B cell (primary cell): ENCODE measurements at regions not wholly inside any gene's neighbourhood (a gene's known extent, or its start where the extent isn't known, plus 50 kb on each side); places are given as distances from the start of the nearest gene placed in this dataset.

Experiments used
- ATAC-seq: fragments of 200-7000 bp; cut with Tn5 transposase; one replicate; pipeline ENCODE4 v1.10.0; 2021; ENCODE audit warnings: low read depth, mild to moderate bottlenecking, moderate number of reproducible peaks, moderate library complexity
- CTCF ChIA-PET: fragments of 350-600 bp; sonication (Branson Sonifier 250); formaldehyde crosslinking; loops from one replicate; lab custom pipeline; 2021; ENCODE audit warnings: antibody characterized with exemption, inconsistent platforms; lab: Charles Lee
- POLR2A ChIA-PET: fragments of 350-600 bp; sonication (Branson Sonifier 250); formaldehyde crosslinking; loops from one replicate; lab custom pipeline; 2021; ENCODE audit warnings: antibody characterized with exemption; lab: Charles Lee
- DNase-seq: peaks from one replicate; pipeline ENCODE4 v3.0.0; 2013
- H2AFZ ChIP-seq: 2 replicates; pipeline ENCODE4 v1.6.1; 2012; ENCODE audit warnings: mild to moderate bottlenecking, low read depth, low read length; ENCODE audit not compliant: insufficient read depth, poor library complexity, severe bottlenecking
- H3K27ac ChIP-seq, 2 donors: 1 replicate in 1 of 2; 2 replicates in 1 of 2; pipeline ENCODE4 v1.5.1; 2012 to 2013; ENCODE audit warnings: low read length in 2 of 2, mild to moderate bottlenecking in 2 of 2, moderate library complexity in 1 of 2
- H3K27me3 ChIP-seq, 4 experiments: fragments of 200-600 bp in 1 of 4; sonication (generic) in 1 of 4; replicated peaks in 1 of 4; 1 replicate in 2 of 4; 2 replicates in 2 of 4; pipeline versions ENCODE4 v1.6.1 to v1.7.0; 2013 to 2016; ENCODE audit warnings: low read length in 3 of 4, mild to moderate bottlenecking in 2 of 4, mixed read lengths in 1 of 4, moderate library complexity in 1 of 4; ENCODE audit not compliant: insufficient read depth in 4 of 4, control insufficient read depth in 3 of 4; ENCODE audit errors: control extremely low read depth in 1 of 4
- H3K36me3 ChIP-seq, 2 experiments: replicated peaks in 1 of 2; 1 replicate in 1 of 2; 2 replicates in 1 of 2; pipeline versions ENCODE4 v1.6.1 to v1.7.1; 2013; ENCODE audit warnings: low read length in 1 of 2; ENCODE audit not compliant: insufficient read depth in 2 of 2, control insufficient read depth in 1 of 2; ENCODE audit errors: control extremely low read depth in 1 of 2, extremely low read depth in 1 of 2
- H3K4me1 ChIP-seq, 2 donors: fragments of 200-600 bp in 1 of 2; sonication (generic) in 1 of 2; 1 replicate in 1 of 2; 2 replicates in 1 of 2; pipeline versions ENCODE4 v1.5.1 to v1.6.1; 2013 to 2017; ENCODE audit warnings: low read length in 2 of 2; ENCODE audit not compliant: control insufficient read depth in 2 of 2, insufficient read depth in 2 of 2
- H3K4me2 ChIP-seq: replicated peaks from 2 replicates; pipeline ENCODE3; 2012; ENCODE audit warnings: mild to moderate bottlenecking, low read depth, low read length; ENCODE audit not compliant: poor library complexity, severe bottlenecking
- H3K4me3 ChIP-seq, 5 experiments: fragments of 200-600 bp in 1 of 5; sonication (generic) in 1 of 5; 1 replicate in 3 of 5; 2 replicates in 2 of 5; pipeline versions ENCODE4 v1.5.1 to v1.7.0; 2011 to 2016; ENCODE audit warnings: low read length in 4 of 5, mild to moderate bottlenecking in 4 of 5, low read depth in 2 of 5, control low read depth in 1 of 5, moderate library complexity in 1 of 5; ENCODE audit not compliant: insufficient read depth in 1 of 5; ENCODE audit errors: control extremely low read depth in 1 of 5, extremely low read depth in 1 of 5
- H3K79me2 ChIP-seq: fragments of 200-600 bp; sonication (generic); one replicate; pipeline ENCODE4 v1.6.0; 2016; ENCODE audit warnings: low read length; ENCODE audit not compliant: control insufficient read depth, insufficient read depth
- H3K9ac ChIP-seq: fragments of 200-600 bp; sonication (generic); 2 replicates; pipeline ENCODE4 v1.6.1; 2017; ENCODE audit warnings: mild to moderate bottlenecking, low read length, moderate library complexity
- H3K9me3 ChIP-seq, 3 donors: one replicate each; pipeline versions ENCODE4 v1.6.1 to v1.7.1; 2013; ENCODE audit warnings: low read length in 2 of 3; ENCODE audit not compliant: control insufficient read depth in 2 of 3, insufficient read depth in 1 of 3; ENCODE audit errors: control extremely low read depth in 1 of 3
- H4K20me1 ChIP-seq: 2 replicates; pipeline ENCODE4 v1.6.0; 2012; ENCODE audit warnings: mild to moderate bottlenecking, low read length; ENCODE audit not compliant: insufficient read depth, control insufficient read depth, poor library complexity, severe bottlenecking
- H3K27ac Mint-ChIP-seq: one replicate; pipeline ENCODE4 v1.8.0; 2021; ENCODE audit warnings: mixed read lengths
- H3K27me3 Mint-ChIP-seq: one replicate; pipeline ENCODE4 v1.8.0; 2021; ENCODE audit warnings: mixed read lengths
- H3K4me1 Mint-ChIP-seq: one replicate; pipeline ENCODE4 v1.8.0; 2021; ENCODE audit warnings: mixed read lengths
- H3K4me3 Mint-ChIP-seq: one replicate; pipeline ENCODE4 v1.8.0; 2021; ENCODE audit warnings: mixed read lengths
- H3K9me3 Mint-ChIP-seq: one replicate; pipeline ENCODE4 v1.8.0; 2022; ENCODE audit warnings: mixed read lengths; ENCODE audit not compliant: insufficient read depth
- EZH2 ChIP-seq: IDR thresholded peaks from 2 replicates; pipeline ENCODE4 v1.6.1; 2012; ENCODE audit warnings: borderline replicate concordance, low read depth, mild to moderate bottlenecking, moderate library complexity, low read length; ENCODE audit not compliant: insufficient read depth, poor library complexity, severe bottlenecking
- WGBS: methylation state at CpG from one replicate; pipeline ENCODE4 v1.1.5; 2013; ENCODE audit warnings: missing lambda C conversion rate; ENCODE audit not compliant: insufficient coverage; 5-methylcytosine and 5-hydroxymethylcytosine counted together
- intact Hi-C: fragments of 100-400 bp; cut with micrococcal nuclease; formaldehyde crosslinking; loops from one replicate; pipeline ENCODE4 v1.10.0; 2022
- TF ChIP-seq, protein P1 (sequence below): fragments of 200-600 bp; IDR thresholded peaks from one replicate; pipeline ENCODE4 v1.8.0; 2022; ENCODE audit warnings: antibody characterized with exemption, mild to moderate bottlenecking

DNA sequence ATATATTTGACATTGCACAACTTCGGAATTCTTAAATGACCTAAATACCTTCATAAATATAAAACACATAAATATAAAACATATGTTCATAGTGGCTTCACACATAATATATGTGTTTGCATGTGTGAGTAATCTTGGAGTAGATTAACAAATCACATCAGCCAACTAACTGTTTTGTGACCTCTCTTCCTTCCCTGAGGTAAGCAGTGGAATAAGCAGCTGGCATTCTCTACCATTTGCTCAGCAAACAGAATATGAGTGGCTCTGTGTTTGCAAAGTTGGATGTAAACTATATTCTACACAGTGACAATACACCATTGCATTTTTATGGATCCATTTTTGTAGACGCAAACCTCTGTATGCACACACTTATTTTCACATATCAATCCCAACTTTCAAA is 189.9 kb downstream of the ACER2 start:
- no peaks in the 10 kb centered on the region for H3K9me3 Mint-ChIP-seq
- peaks cover 9% of the 10 kb centered on the region for H3K27me3 Mint-ChIP-seq
- POLR2A ChIA-PET = no interaction called here
- CTCF ChIA-PET = no interaction called here
- H3K4me1 Mint-ChIP-seq = no peaks in the 10 kb centered on the region
- H3K9me3 ChIP-seq = no peaks in the 10 kb centered on the region
- no CpG with 5 or more reads among the region's 2 CpGs for WGBS
- intact Hi-C loops = no loop called here
- no peak overlapping the region for H3K9ac ChIP-seq
- no peak overlapping the region for H3K27ac ChIP-seq
- no peak for DNase-seq
- H3K79me2 ChIP-seq = no peaks in the 10 kb centered on the region
- no peak overlapping the region for H3K27ac Mint-ChIP-seq
- no peak for ATAC-seq
- no peaks in the 10 kb centered on the region for H4K20me1 ChIP-seq
- H3K4me1 ChIP-seq = no peaks in the 10 kb centered on the region
- no peak overlapping the region for H2AFZ ChIP-seq
- H3K4me3 ChIP-seq = no peak overlapping the region
- TF ChIP-seq, protein P1, sequence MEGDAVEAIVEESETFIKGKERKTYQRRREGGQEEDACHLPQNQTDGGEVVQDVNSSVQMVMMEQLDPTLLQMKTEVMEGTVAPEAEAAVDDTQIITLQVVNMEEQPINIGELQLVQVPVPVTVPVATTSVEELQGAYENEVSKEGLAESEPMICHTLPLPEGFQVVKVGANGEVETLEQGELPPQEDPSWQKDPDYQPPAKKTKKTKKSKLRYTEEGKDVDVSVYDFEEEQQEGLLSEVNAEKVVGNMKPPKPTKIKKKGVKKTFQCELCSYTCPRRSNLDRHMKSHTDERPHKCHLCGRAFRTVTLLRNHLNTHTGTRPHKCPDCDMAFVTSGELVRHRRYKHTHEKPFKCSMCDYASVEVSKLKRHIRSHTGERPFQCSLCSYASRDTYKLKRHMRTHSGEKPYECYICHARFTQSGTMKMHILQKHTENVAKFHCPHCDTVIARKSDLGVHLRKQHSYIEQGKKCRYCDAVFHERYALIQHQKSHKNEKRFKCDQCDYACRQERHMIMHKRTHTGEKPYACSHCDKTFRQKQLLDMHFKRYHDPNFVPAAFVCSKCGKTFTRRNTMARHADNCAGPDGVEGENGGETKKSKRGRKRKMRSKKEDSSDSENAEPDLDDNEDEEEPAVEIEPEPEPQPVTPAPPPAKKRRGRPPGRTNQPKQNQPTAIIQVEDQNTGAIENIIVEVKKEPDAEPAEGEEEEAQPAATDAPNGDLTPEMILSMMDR = no peak
- no peak for TF ChIP-seq EZH2
- no peak overlapping the region for H3K4me2 ChIP-seq
- H3K27me3 ChIP-seq = no peaks in the 10 kb centered on the region
- H3K36me3 ChIP-seq = no peaks in the 10 kb centered on the region
- H3K4me3 Mint-ChIP-seq = no peak overlapping the region

- ChIA-PET POLR2A (no interaction called here), CTCF (no interaction called here)
- Histone ChIP-seq H4K20me1 (no peaks in the 10 kb centered on the region), H3K4me2 (no peak overlapping the region), H3K9me3 (no peaks in the 10 kb centered on the region), H3K4me1 (no peaks in the 10 kb centered on the region), H3K27ac (no peak overlapping the region), H3K4me3 (no peak overlapping the region), H2AFZ (no peak overlapping the region), H3K36me3 (no peaks in the 10 kb centered on the region), H3K79me2 (no peaks in the 10 kb centered on the region), H3K9ac (no peak overlapping the region), H3K27me3 (peaks cover 0 to 2% (median 0%) of the 10 kb centered on the region in 4 experiments)
- WGBS = 85% methylated on average over 2 of the region's 4 CpGs
- no peaks in the 10 kb centered on the region for H3K9me3 Mint-ChIP-seq
- no peak for ATAC-seq
- intact Hi-C loops = no loop called here
- no peak overlapping the region for H3K4me3 Mint-ChIP-seq
- TF ChIP-seq, protein P1 = no peak
- TF ChIP-seq EZH2 = no peak
- H3K4me1 Mint-ChIP-seq = no peaks in the 10 kb centered on the region
- H3K27ac Mint-ChIP-seq = no peak overlapping the region
- DNase-seq = no peak
- peaks cover 6% of the 10 kb centered on the region for H3K27me3 Mint-ChIP-seq
Observed at GRCh38 chr9:19597176-19597575, 188.4 kb downstream of the ACER2 start.
